NCI-H446 (cell line): ENCODE measurements at regions not wholly inside any gene's neighbourhood (a gene's known extent, or its start where the extent isn't known, plus 50 kb on each side); places are given as distances from the start of the nearest gene placed in this dataset.
"Not testable (repeated sequence)": the region's sequence is repeated elsewhere in the genome, so short reads cannot be mapped to it uniquely, and the experiment has no call there.

Source experiments
- DNase-seq, 2 experiments: peaks; one replicate each; lab custom pipeline; 2025; lab: John Stamatoyannopoulos, UW

- DNase-seq, result no peak
Observed at GRCh38 chr3:101950510-101950909, 101.2 kb downstream of the NFKBIZ start.

GRCh38 chr3:101950985-101951733 lies 101.8 kb downstream of the NFKBIZ start:
- DNase-seq, result no peak

GRCh38 chr3:101954361-101954760 lies 105.0 kb downstream of the NFKBIZ start:
- no peak for DNase-seq

- DNase-seq, result no peak
Observed at GRCh38 chr3:101954936-101955335, 105.6 kb downstream of the NFKBIZ start.

- DNase-seq, result no peak
Observed at GRCh38 chr3:101962055-101962454, 112.7 kb downstream of the NFKBIZ start.

GRCh38 chr3:101963902-101964362 lies 114.6 kb downstream of the NFKBIZ start:
- DNase-seq, result no peak

GRCh38 chr3:101964861-101965260 lies 115.5 kb downstream of the NFKBIZ start:
- DNase-seq, result no peak

GRCh38 chr3:101966226-101966625 lies 116.9 kb downstream of the NFKBIZ start:
- no peak for DNase-seq

GRCh38 chr3:101970212-101970611 lies 120.9 kb downstream of the NFKBIZ start:
- DNase-seq, result no peak

GRCh38 chr3:101970905-101971304 lies 121.6 kb downstream of the NFKBIZ start:
- no peak for DNase-seq

- DNase-seq, result no peak
Observed at GRCh38 chr3:101972430-101973162, 123.3 kb downstream of the NFKBIZ start.

GRCh38 chr3:101973163-101973505 lies 123.8 kb downstream of the NFKBIZ start:
- DNase-seq, result no peak

GRCh38 chr3:101975415-101975814 lies 126.1 kb downstream of the NFKBIZ start:
- DNase-seq, result not testable (repeated sequence)

- DNase-seq, result no peak
Observed at GRCh38 chr3:101976473-101976872, 127.2 kb downstream of the NFKBIZ start.

GRCh38 chr3:101978348-101978747 lies 129.0 kb downstream of the NFKBIZ start:
- DNase-seq, result no peak

GRCh38 chr3:101979033-101979432 lies 129.7 kb downstream of the NFKBIZ start:
- DNase-seq, result no peak

- DNase-seq, result no peak
Observed at GRCh38 chr3:101984356-101984755, 135.0 kb downstream of the NFKBIZ start.

GRCh38 chr3:101988596-101988995 lies 139.3 kb downstream of the NFKBIZ start:
- DNase-seq, result no peak

GRCh38 chr3:101989578-101990200 lies 140.4 kb downstream of the NFKBIZ start:
- DNase-seq, result no peak

- DNase-seq, result no peak
Observed at GRCh38 chr3:101992863-101993262, 143.5 kb downstream of the NFKBIZ start.

- DNase-seq, result no peak
Observed at GRCh38 chr3:101994386-101994785, 145.1 kb downstream of the NFKBIZ start.

- no peak for DNase-seq
Observed at GRCh38 chr3:101995371-101996046, 146.2 kb downstream of the NFKBIZ start.
